Neuronal stem cell (in vitro differentiated cells): ENCODE measurements at regions not wholly inside any gene's neighbourhood (a gene's known extent, or its start where the extent isn't known, plus 50 kb on each side); places are given as distances from the start of the nearest gene placed in this dataset.

Experiments
- DNase-seq: peaks from one replicate; pipeline ENCODE4 v3.0.0-alpha.2; 2013; ENCODE audit warnings: low spot score
- H2AFZ ChIP-seq: one replicate; pipeline ENCODE4 v1.6.1; 2013; ENCODE audit warnings: mild to moderate bottlenecking, low read length, inconsistent platforms
- H2AK5ac ChIP-seq: 2 replicates; pipeline ENCODE4 v1.6.1; 2013; ENCODE audit warnings: low read depth, mild to moderate bottlenecking, inconsistent platforms, low read length, moderate library complexity, mixed read lengths
- H2BK120ac ChIP-seq: 2 replicates; pipeline ENCODE4 v1.6.1; 2013; ENCODE audit warnings: low read depth, mild to moderate bottlenecking, inconsistent platforms, low read length, moderate library complexity, mixed read lengths
- H2BK12ac ChIP-seq: one replicate; pipeline ENCODE4 v1.6.1; 2013; ENCODE audit warnings: low read length, inconsistent platforms
- H2BK15ac ChIP-seq: 2 replicates; pipeline ENCODE4 v1.6.1; 2013; ENCODE audit warnings: mild to moderate bottlenecking, low read length, inconsistent platforms, mixed read lengths
- H2BK5ac ChIP-seq: one replicate; pipeline ENCODE4 v1.6.1; 2013; ENCODE audit warnings: inconsistent platforms, mild to moderate bottlenecking, low read length, moderate library complexity
- H3K14ac ChIP-seq: one replicate; pipeline ENCODE4 v1.6.1; 2013; ENCODE audit warnings: low read length, inconsistent platforms
- H3K18ac ChIP-seq: 2 replicates; pipeline ENCODE4 v1.6.1; 2013; ENCODE audit warnings: low read length, inconsistent platforms
- H3K23ac ChIP-seq: 2 replicates; pipeline ENCODE4 v1.6.1; 2013; ENCODE audit warnings: low read depth, mild to moderate bottlenecking, mixed read lengths, low read length, inconsistent platforms; ENCODE audit not compliant: poor library complexity
- H3K27ac ChIP-seq: replicated peaks from 3 replicates; pipeline ENCODE4 v1.5.1; 2013; ENCODE audit warnings: low read length, inconsistent platforms
- H3K27me3 ChIP-seq, 3 experiments: 2 replicates each; pipeline ENCODE4 v1.6.1; 2013; ENCODE audit warnings: low read length in 3 of 3, mild to moderate bottlenecking in 2 of 3, inconsistent platforms in 1 of 3, low read depth in 1 of 3, mixed read lengths in 1 of 3, moderate library complexity in 1 of 3; ENCODE audit not compliant: control insufficient read depth in 3 of 3, insufficient read depth in 3 of 3
- H3K36me3 ChIP-seq, 2 donors: replicated peaks in 1 of 2; 2 replicates each; pipeline ENCODE4 v1.6.1; 2013; ENCODE audit warnings: low read length in 2 of 2; ENCODE audit not compliant: control insufficient read depth in 2 of 2, insufficient read depth in 2 of 2
- H3K4ac ChIP-seq: 2 replicates; pipeline ENCODE4 v1.6.1; 2013; ENCODE audit warnings: inconsistent platforms, mild to moderate bottlenecking, low read length, moderate library complexity
- H3K4me1 ChIP-seq, 2 donors: 1 replicate in 1 of 2; 2 replicates in 1 of 2; pipeline ENCODE4 v1.6.1; 2013; ENCODE audit warnings: low read length in 2 of 2, low read depth in 1 of 2; ENCODE audit not compliant: control insufficient read depth in 2 of 2, insufficient read depth in 1 of 2
- H3K4me2 ChIP-seq: one replicate; pipeline ENCODE4 v1.6.1; 2013; ENCODE audit warnings: mild to moderate bottlenecking, low read length, inconsistent platforms; ENCODE audit not compliant: insufficient read depth, poor library complexity, severe bottlenecking
- H3K4me3 ChIP-seq, 2 donors: 2 replicates each; pipeline ENCODE4 v1.5.1; 2013; ENCODE audit warnings: low read length in 2 of 2, mild to moderate bottlenecking in 2 of 2, inconsistent platforms in 1 of 2, moderate library complexity in 1 of 2
- H3K79me1 ChIP-seq: one replicate; pipeline ENCODE4 v1.6.1; 2013; ENCODE audit warnings: low read depth, mild to moderate bottlenecking, inconsistent platforms, low read length, moderate library complexity
- H3K9ac ChIP-seq: one replicate; pipeline ENCODE4 v1.6.1; 2013; ENCODE audit warnings: mild to moderate bottlenecking, low read depth, low read length, inconsistent platforms; ENCODE audit not compliant: poor library complexity
- H3K9me3 ChIP-seq, 2 donors: replicated peaks in 1 of 2; 2 replicates each; pipeline versions ENCODE3 to v1.6.1; 2013; ENCODE audit warnings: low read length in 2 of 2, mild to moderate bottlenecking in 2 of 2, inconsistent platforms in 1 of 2, low read depth in 1 of 2, mixed read lengths in 1 of 2, moderate library complexity in 1 of 2; ENCODE audit not compliant: control insufficient read depth in 2 of 2, insufficient read depth in 1 of 2
- H4K8ac ChIP-seq: one replicate; pipeline ENCODE4 v1.6.1; 2013; ENCODE audit warnings: low read depth, mild to moderate bottlenecking, inconsistent platforms, low read length, moderate library complexity
- H4K91ac ChIP-seq: one replicate; pipeline ENCODE4 v1.6.1; 2013; ENCODE audit warnings: low read length, low read depth, mild to moderate bottlenecking, inconsistent platforms; ENCODE audit not compliant: poor library complexity
- WGBS, 2 donors: extraction: QIAGEN DNeasy Blood & Tissue Kit; methylation state at CpG; one replicate each; pipeline ENCODE4 v1.1.7; 2013; ENCODE audit warnings: missing lambda C conversion rate in 2 of 2, mixed read lengths in 1 of 2; ENCODE audit not compliant: insufficient read length in 2 of 2, insufficient replicate concordance in 1 of 2; ENCODE audit errors: extremely low coverage in 2 of 2; 5-methylcytosine and 5-hydroxymethylcytosine counted together

GRCh38 chr9:135297456-135298075 is 182.0 kb upstream of the PPP1R26 start:
- H3K27me3 ChIP-seq, result peaks cover 0 to 56% (median 0%) of the 10 kb centered on the region in 3 experiments
- peak overlapping the region; percentile 16 for H3K9ac ChIP-seq
- H3K23ac ChIP-seq, result peak overlapping the region; percentile 57
- H3K4me1 ChIP-seq, result peaks cover 0 to 2% of the 10 kb centered on the region in 2 donors
- WGBS, 2 donors, result no CpG with 5 or more reads among the region's 16 CpGs
- no peak overlapping the region for H4K91ac ChIP-seq
- no peaks in the 10 kb centered on the region for H3K36me3 ChIP-seq
- H3K4me2 ChIP-seq, result no peak overlapping the region
- no peak overlapping the region for H3K4me3 ChIP-seq
- no peak overlapping the region for H2BK5ac ChIP-seq
- no peak overlapping the region for H2BK15ac ChIP-seq
- H3K4ac ChIP-seq, result no peak overlapping the region
- H2BK12ac ChIP-seq, result no peak overlapping the region
- H3K14ac ChIP-seq, result no peak overlapping the region
- peak overlapping the region; percentile 67 for H3K18ac ChIP-seq
- H3K79me1 ChIP-seq, result no peaks in the 10 kb centered on the region
- H3K9me3 ChIP-seq, result no peaks in the 10 kb centered on the region
- H4K8ac ChIP-seq, result no peak overlapping the region
- peak overlapping the region; percentile 27 for H2AK5ac ChIP-seq
- DNase-seq, result no peak
- H3K27ac ChIP-seq, result no peak overlapping the region
- no peak overlapping the region for H2AFZ ChIP-seq
- peak overlapping the region; percentile 50 for H2BK120ac ChIP-seq

- Histone ChIP-seq H3K14ac (no peak overlapping the region), H2BK12ac (peak overlapping the region; percentile 63), H3K27ac (no peak overlapping the region), H3K23ac (peak overlapping the region; percentile 87), H3K9me3 (no peaks in the 10 kb centered on the region), H4K8ac (no peak overlapping the region), H2BK15ac (no peak overlapping the region), H3K4ac (no peak overlapping the region), H3K27me3 (peaks cover 0 to 57% (median 0%) of the 10 kb centered on the region in 3 experiments), H4K91ac (no peak overlapping the region), H3K4me2 (no peak overlapping the region), H2AK5ac (peak overlapping the region; percentile 93), H3K4me3 (no peak overlapping the region), H3K18ac (peak overlapping the region; percentile 35), H2BK5ac (no peak overlapping the region), H3K9ac (no peak overlapping the region), H2BK120ac (no peak overlapping the region), H3K36me3 (no peaks in the 10 kb centered on the region), H3K4me1 (peaks cover 0 to 2% of the 10 kb centered on the region in 2 donors), H2AFZ (no peak overlapping the region), H3K79me1 (no peaks in the 10 kb centered on the region)
- no peak for DNase-seq
- WGBS, 2 donors, result no CpG with 5 or more reads among the region's 10 CpGs
Observed at GRCh38 chr9:135299239-135299590, 180.4 kb upstream of the PPP1R26 start.

DNA sequence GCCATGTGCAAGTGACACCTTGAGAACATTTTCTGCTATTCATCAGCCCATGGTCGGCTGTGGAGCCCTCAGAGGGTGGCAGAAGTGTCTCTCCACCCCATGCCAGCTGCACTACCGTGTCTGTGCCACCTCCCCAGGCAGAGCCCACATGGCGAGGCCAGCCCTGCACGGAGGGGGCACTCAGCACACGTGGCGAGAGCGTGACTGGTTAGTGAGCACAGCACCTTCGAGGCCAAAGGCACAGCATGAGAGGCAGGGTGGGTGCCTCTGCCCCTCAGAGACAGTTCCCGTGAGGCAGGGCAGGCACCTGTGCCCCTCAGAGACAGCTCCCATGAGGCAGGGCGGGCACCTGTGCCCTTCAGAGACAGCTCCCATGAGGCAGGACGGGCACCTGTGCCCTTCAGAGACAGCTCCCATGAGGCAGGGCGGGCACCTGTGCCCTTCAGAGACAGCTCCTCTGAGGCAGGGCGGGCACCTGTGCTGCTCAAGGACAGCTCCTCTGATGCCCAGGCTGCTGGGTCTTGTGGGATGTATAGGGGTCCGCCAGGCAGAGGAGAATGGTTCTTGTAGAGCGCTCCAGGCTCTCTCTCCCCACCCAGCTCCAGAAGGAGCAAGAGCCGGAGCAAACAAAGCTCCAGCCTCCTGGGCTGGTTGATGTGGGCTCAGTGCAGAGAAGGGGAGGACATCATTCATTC is 179.8 kb upstream of the PPP1R26 start:
- H4K91ac ChIP-seq, result no peak overlapping the region
- peak overlapping the region; percentile 99 for H3K14ac ChIP-seq
- no peaks in the 10 kb centered on the region for H3K79me1 ChIP-seq
- H3K9ac ChIP-seq, result peak overlapping the region; percentile 70
- H3K9me3 ChIP-seq, result no peaks in the 10 kb centered on the region
- H3K4ac ChIP-seq, result no peak overlapping the region
- H3K27ac ChIP-seq, result no peak overlapping the region
- no peak for DNase-seq
- no peaks in the 10 kb centered on the region for H3K36me3 ChIP-seq
- H3K23ac ChIP-seq, result no peak overlapping the region
- peaks cover 0 to 59% (median 0%) of the 10 kb centered on the region in 3 experiments for H3K27me3 ChIP-seq
- H3K4me2 ChIP-seq, result no peak overlapping the region
- WGBS, 2 donors, result no CpG with 5 or more reads among the region's 16 CpGs
- H3K18ac ChIP-seq, result peak overlapping the region; percentile 64
- H2AFZ ChIP-seq, result no peak overlapping the region
- peak overlapping the region; percentile 75 for H2AK5ac ChIP-seq
- peak overlapping the region; percentile 94 for H2BK12ac ChIP-seq
- no peak overlapping the region for H2BK120ac ChIP-seq
- H3K4me1 ChIP-seq, result peaks cover 0 to 2% of the 10 kb centered on the region in 2 donors
- H4K8ac ChIP-seq, result peak overlapping the region; percentile 65
- H2BK5ac ChIP-seq, result no peak overlapping the region
- peak overlapping the region; percentile 37 for H2BK15ac ChIP-seq
- H3K4me3 ChIP-seq, result no peak overlapping the region

GRCh38 chr9:135300346-135301141 is 179.0 kb upstream of the PPP1R26 start:
- H2BK12ac ChIP-seq, result no peak overlapping the region
- no peaks in the 10 kb centered on the region for H3K9me3 ChIP-seq
- H2AFZ ChIP-seq, result no peak overlapping the region
- no peak overlapping the region for H4K91ac ChIP-seq
- no peaks in the 10 kb centered on the region for H3K4me1 ChIP-seq
- no peak overlapping the region for H4K8ac ChIP-seq
- no peak overlapping the region for H3K4me2 ChIP-seq
- no peak overlapping the region for H3K4me3 ChIP-seq
- WGBS, 2 donors, result no CpG with 5 or more reads among the region's 21 CpGs
- no peak for DNase-seq
- no peak overlapping the region for H3K9ac ChIP-seq
- peak overlapping the region; percentile 69 for H2AK5ac ChIP-seq
- H2BK15ac ChIP-seq, result peak overlapping the region; percentile 37
- no peak overlapping the region for H3K27ac ChIP-seq
- H3K4ac ChIP-seq, result no peak overlapping the region
- H3K79me1 ChIP-seq, result no peaks in the 10 kb centered on the region
- peaks cover 0 to 62% (median 0%) of the 10 kb centered on the region in 3 experiments for H3K27me3 ChIP-seq
- peak overlapping the region; percentile 90 for H3K14ac ChIP-seq
- no peak overlapping the region for H2BK5ac ChIP-seq
- H2BK120ac ChIP-seq, result no peak overlapping the region
- peak overlapping the region; percentile 52 for H3K18ac ChIP-seq
- no peaks in the 10 kb centered on the region for H3K36me3 ChIP-seq
- peak overlapping the region; percentile 58 for H3K23ac ChIP-seq
